ENCODE measurements at regions not wholly inside any gene's neighbourhood (a gene's known extent, or its start where the extent isn't known, plus 50 kb on each side); places are given as distances from the start of the nearest gene placed in this dataset.

DNA sequence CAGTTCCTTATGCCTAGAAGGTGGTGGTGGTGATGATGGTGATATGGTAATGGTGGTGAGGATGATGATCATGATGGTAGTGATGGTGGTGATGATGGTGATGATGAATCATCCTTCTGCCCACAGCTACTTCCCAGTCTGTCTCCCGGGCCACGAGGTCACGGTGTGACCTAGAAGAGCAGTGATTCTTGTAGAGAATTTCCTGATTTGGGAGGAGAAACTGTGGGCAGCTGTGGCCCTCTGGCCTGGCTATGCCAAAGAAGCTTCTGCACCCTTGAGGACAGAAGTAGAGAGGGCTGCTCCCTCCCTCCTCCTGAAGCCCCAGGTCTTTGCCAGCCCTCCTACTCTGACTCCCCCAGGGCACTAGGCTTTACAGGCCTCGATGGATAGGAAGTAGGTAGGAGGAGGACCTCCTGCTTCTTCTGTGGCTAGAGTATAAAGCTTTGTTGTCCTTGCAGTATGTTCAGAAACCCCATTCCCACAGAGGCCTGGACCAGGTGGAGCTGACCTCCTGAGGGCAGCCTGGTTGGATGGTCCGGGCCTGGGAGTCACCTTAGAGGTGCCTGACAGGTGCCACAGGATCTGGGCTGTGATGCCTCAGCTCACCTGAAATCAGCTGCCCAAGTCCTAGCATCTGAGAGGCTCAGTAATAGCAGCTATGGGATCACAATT is 57.9 kb upstream of the EPAS1 start:
- no peak for DNase-seq

DNA sequence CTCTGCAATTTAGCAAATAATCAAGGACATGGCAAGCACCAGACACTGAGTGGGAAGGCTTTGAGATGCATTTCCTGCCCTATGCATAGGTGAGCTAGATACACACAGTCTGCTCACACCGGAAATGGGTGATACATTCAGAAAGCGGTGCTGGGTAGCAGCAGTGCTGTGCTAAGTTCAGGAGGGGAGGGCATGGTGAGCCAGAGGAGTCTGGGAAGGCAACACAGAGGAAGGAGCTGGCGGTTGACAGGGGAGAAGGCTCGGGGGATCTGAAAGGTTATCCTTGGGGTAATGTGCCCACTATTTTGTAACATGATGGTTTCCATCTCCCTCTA is 57.4 kb upstream of the EPAS1 start:
- no peak for DNase-seq

DNA sequence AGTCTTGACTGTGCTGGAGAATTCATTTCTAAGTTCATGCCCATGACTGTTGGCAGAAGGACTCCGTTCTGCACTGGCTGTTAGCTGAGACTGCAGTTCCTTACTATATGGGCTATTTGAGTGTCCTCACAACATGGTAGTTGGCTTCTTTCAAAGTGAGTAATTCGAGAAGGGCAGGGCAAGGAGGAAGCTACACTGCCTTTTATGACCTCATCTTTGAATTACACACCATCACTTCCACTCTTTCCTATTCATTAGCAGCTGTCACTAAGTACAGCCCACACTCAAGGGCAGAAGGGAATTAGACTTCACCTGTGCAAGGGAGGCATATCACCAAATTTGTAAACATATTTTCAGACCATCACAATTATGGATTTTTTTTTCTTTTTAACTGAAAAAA is 55.9 kb upstream of the EPAS1 start:
- DNase-seq, result peak; percentile 7 to 24

DNA sequence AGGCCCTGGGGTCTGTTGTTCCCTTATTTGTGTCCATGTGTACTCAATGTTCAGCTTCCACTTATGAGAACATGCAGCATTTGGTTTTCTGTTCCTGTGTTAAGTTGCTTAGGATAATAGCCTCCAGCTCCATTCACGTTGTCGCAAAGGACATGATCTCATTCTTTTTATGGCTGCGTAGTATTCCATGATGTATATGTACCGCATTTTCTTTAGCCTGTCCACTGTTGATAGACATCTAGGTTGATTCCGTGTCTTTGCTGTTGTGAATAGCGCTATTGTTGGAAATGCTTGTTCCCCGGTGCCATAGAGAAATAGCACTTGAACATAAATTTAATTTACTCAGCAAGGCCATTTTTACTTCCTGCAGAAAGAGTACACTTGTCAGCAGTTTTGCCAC is 51.3 kb upstream of the EPAS1 start:
- no peak for DNase-seq

DNA sequence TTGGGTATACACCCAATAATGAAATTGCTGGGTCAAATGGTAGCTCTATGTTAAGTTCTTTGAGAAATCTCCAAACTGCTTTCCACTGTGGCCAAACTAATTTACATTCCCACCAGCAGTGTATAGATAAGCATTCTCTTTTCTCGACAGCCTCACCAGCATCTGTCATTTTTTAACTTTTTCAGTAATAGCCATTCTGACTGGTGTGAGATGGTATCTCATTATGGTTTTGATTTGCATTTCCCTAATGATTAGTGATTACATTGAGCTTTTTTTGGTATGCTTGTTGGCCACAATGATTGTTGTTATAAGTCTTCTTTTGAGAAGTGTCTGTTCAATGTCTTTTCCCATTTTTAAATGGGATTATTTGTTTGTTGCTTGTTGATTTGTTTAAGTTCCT is 50.4 kb upstream of the EPAS1 start:
- no peak for DNase-seq

Data from NCI-H2081 (cell line).